GM12878 (cell line): ENCODE measurements at regions not wholly inside any gene's neighbourhood (a gene's known extent, or its start where the extent isn't known, plus 50 kb on each side); places are given as distances from the start of the nearest gene placed in this dataset.

Experiments
- ATAC-seq: fragments of 200-7000 bp; cut with Tn5 transposase; 3 replicates; pipeline ENCODE4 v1.9.1; 2020; ENCODE audit warnings: mild to moderate bottlenecking, moderate library complexity
- BruUV-seq: library from RNA; stranded (reverse); fragments of 400-500 nt; replicated peaks from 2 replicates; lab custom pipeline; 2021; lab: Mats Ljungman, UMichigan
- CTCF ChIA-PET: fragments of 300-600 bp; sonication (Branson Sonifier 250); formaldehyde crosslinking; extraction: SDS; loops from one replicate; lab custom pipeline; 2021; ENCODE audit warnings: inconsistent platforms; lab: Yijun Ruan, JAX
- POLR2A ChIA-PET: fragments of 350-600 bp; formaldehyde crosslinking; extraction: SDS; loops from one replicate; lab custom pipeline; 2021; ENCODE audit warnings: inconsistent platforms; lab: Charles Lee
- RAD21 ChIA-PET: fragments of 300-600 bp; sonication (Branson Sonifier 250); formaldehyde crosslinking; loops from one replicate; lab custom pipeline; 2023; ENCODE audit warnings: antibody characterized with exemption; ENCODE audit not compliant: unreplicated experiment; lab: Charles Lee
- SMC1A ChIA-PET: fragments of 300-600 bp; sonication (Branson Sonifier 250); formaldehyde crosslinking; loops from one replicate; lab custom pipeline; 2023; ENCODE audit not compliant: unreplicated experiment, uncharacterized antibody; lab: Charles Lee
- DNase-seq: peaks from one replicate; pipeline ENCODE4 v3.0.0-alpha.2; 2011; ENCODE audit warnings: low read depth, low spot score
- FAIRE-seq: peaks from 3 replicates; lab custom pipeline; 2011; peaks lifted over from hg19 to GRCh38; lab: Jason Lieb, UNC
- H2AFZ ChIP-seq: 2 replicates; pipeline ENCODE4 v1.6.0; 2011; ENCODE audit warnings: low read depth, low read length, control low read depth; ENCODE audit not compliant: control insufficient read depth
- H3K27ac ChIP-seq: 2 replicates; pipeline ENCODE4 v1.5.1; 2011; ENCODE audit warnings: control low read depth; ENCODE audit not compliant: control insufficient read depth, insufficient read depth
- H3K27me3 ChIP-seq, 2 experiments: replicated peaks in 1 of 2; 2 replicates each; pipeline versions ENCODE4 v1.6.0 to v1.6.1; 2011; ENCODE audit warnings: low read length in 1 of 2; ENCODE audit not compliant: control insufficient read depth in 2 of 2, insufficient read depth in 2 of 2
- H3K36me3 ChIP-seq, 2 experiments: 2 replicates each; pipeline ENCODE4 v1.5.1; 2011; ENCODE audit warnings: low read length in 1 of 2; ENCODE audit not compliant: control insufficient read depth in 2 of 2, insufficient read depth in 2 of 2
- H3K4me1 ChIP-seq: 2 replicates; pipeline ENCODE4 v1.6.1; 2011; ENCODE audit warnings: mild to moderate bottlenecking, low read length, moderate library complexity, mixed read lengths; ENCODE audit not compliant: control insufficient read depth, insufficient read depth
- H3K4me2 ChIP-seq: 2 replicates; pipeline ENCODE4 v1.6.0; 2011; ENCODE audit warnings: control low read depth; ENCODE audit not compliant: control insufficient read depth, insufficient read depth
- H3K4me3 ChIP-seq: fragments of 200-600 bp; sonication (generic); 2 replicates; pipeline ENCODE4 v1.5.1; 2016
- H3K79me2 ChIP-seq: 2 replicates; pipeline ENCODE4 v1.6.0; 2011; ENCODE audit warnings: low read length; ENCODE audit not compliant: control insufficient read depth, insufficient read depth
- H3K9ac ChIP-seq: 2 replicates; pipeline ENCODE4 v1.8.0; 2011; ENCODE audit warnings: low read length, control low read depth, mixed read lengths; ENCODE audit not compliant: control insufficient read depth, insufficient read depth
- H3K9me3 ChIP-seq: replicated peaks from 3 replicates; pipeline ENCODE4 v1.5.1; 2011; ENCODE audit warnings: mild to moderate bottlenecking, low read length; ENCODE audit not compliant: control insufficient read depth, insufficient read depth
- H4K20me1 ChIP-seq: 2 replicates; pipeline ENCODE4 v1.6.0; 2011; ENCODE audit not compliant: control insufficient read depth, insufficient read depth
- CREM ChIP-seq: IDR thresholded peaks from 2 replicates; pipeline ENCODE4 v1.6.1; 2014; ENCODE audit warnings: antibody characterized with exemption, low read depth
- EZH2 ChIP-seq: IDR thresholded peaks from 2 replicates; pipeline ENCODE4 v1.6.1; 2012; ENCODE audit warnings: low read depth, mild to moderate bottlenecking, control low read depth, inconsistent platforms, low read length, borderline replicate concordance; ENCODE audit not compliant: control insufficient read depth
- GATAD2B ChIP-seq: fragments of 450-650 bp; conservative IDR thresholded peaks from 2 replicates; pipeline ENCODE4 v1.6.1; 2017; ENCODE audit warnings: low read depth, mild to moderate bottlenecking, moderate library complexity
- HDAC6 ChIP-seq: fragments of 200-600 bp; sonication (generic); IDR thresholded peaks from one replicate; pipeline ENCODE4 v1.8.0; 2017; ENCODE audit warnings: antibody characterized with exemption; ENCODE audit not compliant: unreplicated experiment
- HSF1 ChIP-seq: fragments of 150-350 bp; IDR thresholded peaks from 2 replicates; pipeline ENCODE4 v1.6.1; 2014; ENCODE audit warnings: mild to moderate bottlenecking, low read depth, low read length
- MXI1 ChIP-seq: fragments of 150-350 bp; IDR thresholded peaks from 2 replicates; pipeline ENCODE4 v1.6.1; 2011; ENCODE audit warnings: low read depth, mild to moderate bottlenecking, inconsistent platforms, low read length, improper control_type of control experiment
- NRF1 ChIP-seq: conservative IDR thresholded peaks from 2 replicates; pipeline ENCODE4 v1.6.1; 2011; ENCODE audit warnings: mild to moderate bottlenecking, low read depth, low read length, improper control_type of control experiment
- ZBED1 ChIP-seq: IDR thresholded peaks from 2 replicates; pipeline ENCODE4 v1.6.1; 2016; ENCODE audit warnings: borderline replicate concordance
- WGBS: methylation state at CpG from one replicate; pipeline ENCODE4 v1.1.6; 2016; ENCODE audit warnings: low lambda C conversion rate; ENCODE audit not compliant: insufficient replicate concordance, insufficient coverage; ENCODE audit errors: missing lambda C conversion rate; 5-methylcytosine and 5-hydroxymethylcytosine counted together
- in situ Hi-C: fragments of 300-500 bp; cut with MboI; formaldehyde crosslinking; loops from 9 replicates; pipeline ENCODE4 v1.14.3; 2018; ENCODE audit warnings: mixed read lengths
- intact Hi-C: fragments of 100-400 bp; cut with micrococcal nuclease; formaldehyde crosslinking; loops from one replicate; pipeline ENCODE4 v1.14.2; 2022; ENCODE audit not compliant: unreplicated experiment
- TF ChIP-seq, protein P1 (sequence below): fragments of 450-650 bp; IDR thresholded peaks from 2 replicates; pipeline ENCODE4 v1.6.1; 2018; ENCODE audit warnings: borderline replicate concordance, mild to moderate bottlenecking; ENCODE audit not compliant: partially characterized antibody

DNA sequence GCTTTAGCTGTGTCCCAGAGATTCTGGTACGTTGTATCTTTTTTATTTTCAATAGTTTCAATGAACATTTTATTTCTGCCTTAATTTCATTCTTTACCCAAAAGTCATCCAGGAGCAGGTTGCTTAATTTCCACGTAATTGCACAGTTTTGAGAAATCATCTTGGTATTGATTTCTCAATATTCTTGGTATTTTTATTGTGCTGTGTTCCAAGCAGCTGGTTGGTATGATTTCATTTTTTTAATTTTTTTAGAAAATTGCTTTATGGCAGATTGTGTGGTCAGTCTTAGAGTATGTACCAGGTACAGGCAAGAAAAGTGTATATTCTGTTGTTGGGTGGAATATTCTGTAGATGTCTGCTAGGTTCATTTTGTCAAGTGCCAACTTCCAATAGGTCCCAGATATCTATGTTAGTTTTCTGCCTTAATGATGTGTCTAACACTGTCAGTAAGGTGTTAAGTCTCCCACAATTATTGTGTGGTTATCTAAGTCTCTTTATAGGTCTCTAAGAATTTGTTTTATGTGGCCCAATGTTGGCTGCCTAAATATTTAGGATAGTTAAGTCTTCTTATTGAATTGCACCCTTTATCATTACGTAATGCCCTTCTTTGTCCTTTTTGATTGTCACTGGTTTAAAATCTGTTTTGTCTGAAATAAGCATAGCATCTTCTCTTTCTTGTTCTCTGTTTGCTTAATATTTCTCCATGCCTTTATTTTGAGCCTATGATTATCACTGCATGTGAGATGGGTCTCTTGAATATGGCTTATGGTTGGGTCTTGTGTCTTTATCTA, 366.9 kb upstream of the IRAK1BP1 start:
- ChIA-PET RAD21 (no interaction called here), SMC1A (interaction anchor here (0.6 kb wide), 1 partner anchor 865 kb away, joined by 3 read pairs; no protein-coding TSS in a partner anchor)
- BruUV-seq = no TSS peak

GRCh38 chr6:78502386-78502887, 364.9 kb upstream of the IRAK1BP1 start:
- Histone ChIP-seq H3K4me3 (no peak overlapping the region), H4K20me1 (no peaks in the 10 kb centered on the region), H3K27me3 (no peaks in the 10 kb centered on the region), H3K27ac (no peak overlapping the region), H3K4me2 (no peak overlapping the region), H3K9me3 (no peaks in the 10 kb centered on the region), H3K79me2 (no peaks in the 10 kb centered on the region), H3K4me1 (no peaks in the 10 kb centered on the region), H3K36me3 (no peaks in the 10 kb centered on the region), H2AFZ (no peak overlapping the region), H3K9ac (no peak overlapping the region)
- in situ Hi-C loops = no loop called here
- FAIRE-seq (no peak), DNase-seq (no peak), ATAC-seq (no peak)
- intact Hi-C loops = no loop called here
- WGBS = 0% methylated on average over 2 of the region's 2 CpGs
- ChIA-PET SMC1A (no interaction called here), RAD21 (no interaction called here), CTCF (no interaction called here), POLR2A (no interaction called here)
- no TSS peak for BruUV-seq
- TF ChIP-seq, protein P1, sequence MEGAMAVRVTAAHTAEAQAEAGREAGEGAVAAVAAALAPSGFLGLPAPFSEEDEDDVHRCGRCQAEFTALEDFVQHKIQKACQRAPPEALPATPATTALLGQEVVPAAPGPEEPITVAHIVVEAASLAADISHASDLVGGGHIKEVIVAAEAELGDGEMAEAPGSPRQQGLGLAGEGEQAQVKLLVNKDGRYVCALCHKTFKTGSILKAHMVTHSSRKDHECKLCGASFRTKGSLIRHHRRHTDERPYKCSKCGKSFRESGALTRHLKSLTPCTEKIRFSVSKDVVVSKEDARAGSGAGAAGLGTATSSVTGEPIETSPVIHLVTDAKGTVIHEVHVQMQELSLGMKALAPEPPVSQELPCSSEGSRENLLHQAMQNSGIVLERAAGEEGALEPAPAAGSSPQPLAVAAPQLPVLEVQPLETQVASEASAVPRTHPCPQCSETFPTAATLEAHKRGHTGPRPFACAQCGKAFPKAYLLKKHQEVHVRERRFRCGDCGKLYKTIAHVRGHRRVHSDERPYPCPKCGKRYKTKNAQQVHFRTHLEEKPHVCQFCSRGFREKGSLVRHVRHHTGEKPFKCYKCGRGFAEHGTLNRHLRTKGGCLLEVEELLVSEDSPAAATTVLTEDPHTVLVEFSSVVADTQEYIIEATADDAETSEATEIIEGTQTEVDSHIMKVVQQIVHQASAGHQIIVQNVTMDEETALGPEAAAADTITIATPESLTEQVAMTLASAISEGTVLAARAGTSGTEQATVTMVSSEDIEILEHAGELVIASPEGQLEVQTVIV = no peak
- TF ChIP-seq CREM (no peak), NRF1 (no peak), ZBED1 (no peak), GATAD2B (no peak), MXI1 (no peak), HDAC6 (no peak), EZH2 (no peak)

More for the DNA sequence above, 366.9 kb upstream of the IRAK1BP1 start:
- intact Hi-C loops = no loop called here
- H3K79me2 ChIP-seq = no peaks in the 10 kb centered on the region
- WGBS = 3% methylated on average over 3 of the region's 3 CpGs
- in situ Hi-C loops = no loop called here
- no peak overlapping the region for H3K4me3 ChIP-seq
- FAIRE-seq = no peak
- H3K9me3 ChIP-seq = no peaks in the 10 kb centered on the region
- no peak overlapping the region for H3K9ac ChIP-seq
- TF ChIP-seq HSF1 = no peak
- no peak for TF ChIP-seq ZBED1
- no peak for TF ChIP-seq NRF1
- CTCF ChIA-PET = no interaction called here
- no peak overlapping the region for H3K27ac ChIP-seq
- no peaks in the 10 kb centered on the region for H3K4me1 ChIP-seq
- no peaks in the 10 kb centered on the region for H4K20me1 ChIP-seq
- H3K4me2 ChIP-seq = no peak overlapping the region
- POLR2A ChIA-PET = no interaction called here
- ATAC-seq = no peak
- no peaks in the 10 kb centered on the region for H3K36me3 ChIP-seq
- H3K27me3 ChIP-seq = no peaks in the 10 kb centered on the region
- H2AFZ ChIP-seq = no peak overlapping the region
- no peak for DNase-seq
